ENCODE measurements at regions not wholly inside any gene's neighbourhood (a gene's known extent, or its start where the extent isn't known, plus 50 kb on each side); places are given as distances from the start of the nearest gene placed in this dataset.
"Not testable (repeated sequence)": the region's sequence is repeated elsewhere in the genome, so short reads cannot be mapped to it uniquely, and the experiment has no call there.

- DNase-seq (ENCODE audit: low read depth): no peak
Observed at GRCh38 chr10:80946957-80947726, 409.4 kb downstream of the SH2D4B start.

DNA sequence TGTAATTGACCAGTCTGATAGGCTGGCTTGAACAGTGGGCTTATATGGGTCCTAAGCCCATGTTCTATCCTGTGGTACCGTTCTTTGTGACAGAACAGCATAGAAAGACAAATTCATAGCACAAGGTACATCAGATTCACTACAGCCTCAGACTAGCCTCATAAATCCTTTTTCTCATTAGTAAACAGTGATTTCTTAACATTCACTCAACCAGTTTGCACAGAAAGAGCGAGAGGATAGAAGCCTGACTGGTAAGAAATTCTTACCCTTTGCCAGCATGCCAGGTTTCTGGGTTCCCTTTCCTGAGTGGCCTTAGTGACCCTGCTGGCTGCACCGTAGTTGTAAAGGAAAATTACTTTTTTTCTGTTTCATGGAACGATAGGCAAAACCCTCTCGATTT is 412.1 kb downstream of the SH2D4B start:
- DNase-seq (ENCODE audit: low read depth): no peak

- no peak for DNase-seq (ENCODE audit: low read depth)
Observed at GRCh38 chr10:80952436-80952835, 414.7 kb downstream of the SH2D4B start.

DNA sequence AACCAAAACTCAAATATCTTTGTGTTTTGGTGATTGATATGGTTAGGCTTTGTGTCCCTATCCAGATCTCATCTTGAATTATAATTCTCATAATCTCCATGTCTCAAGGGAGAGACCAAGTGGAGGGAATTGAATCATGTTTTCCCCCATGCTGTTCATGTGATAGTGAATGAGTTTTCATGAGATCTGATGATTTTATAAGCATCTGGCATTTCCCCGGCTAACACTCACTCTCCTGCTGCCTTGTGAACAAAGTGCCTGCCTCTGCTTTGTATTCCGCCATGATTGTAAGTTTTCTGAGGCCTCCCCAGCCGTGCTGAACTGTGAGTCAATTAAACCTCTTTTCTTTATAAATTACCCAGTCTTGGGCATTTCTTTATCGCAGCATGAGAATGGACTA is 419.5 kb downstream of the SH2D4B start:
- DNase-seq (ENCODE audit: low read depth): no peak

GRCh38 chr10:80964179-80964578 is 426.5 kb downstream of the SH2D4B start:
- no peak for DNase-seq (ENCODE audit: low read depth)

- no peak for DNase-seq (ENCODE audit: low read depth)
Observed at GRCh38 chr10:80964955-80965614, 427.4 kb downstream of the SH2D4B start.

- DNase-seq (ENCODE audit: low read depth): no peak
Observed at GRCh38 chr10:80966326-80966986, 428.8 kb downstream of the SH2D4B start.

DNA sequence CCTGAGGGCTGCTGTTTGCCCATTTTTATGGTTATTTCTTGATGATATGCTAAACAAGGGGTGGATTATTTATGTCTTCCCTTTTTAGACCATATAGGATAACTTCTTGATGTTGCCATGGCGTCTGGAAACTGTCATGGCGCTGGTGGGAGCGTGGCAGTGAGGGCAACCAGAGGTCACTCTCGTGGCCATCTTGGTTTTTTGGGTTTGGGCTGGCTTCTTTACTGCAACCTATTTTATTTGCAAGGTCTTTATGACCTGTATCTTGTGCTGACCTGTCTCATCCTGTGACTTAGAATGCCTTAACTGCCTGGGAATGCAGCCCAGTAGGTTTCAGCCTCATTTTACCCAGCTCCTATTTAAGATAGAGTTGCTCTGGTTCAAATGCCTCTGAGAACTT is 429.7 kb downstream of the SH2D4B start:
- not testable (repeated sequence) for DNase-seq (ENCODE audit: low read depth)

DNA sequence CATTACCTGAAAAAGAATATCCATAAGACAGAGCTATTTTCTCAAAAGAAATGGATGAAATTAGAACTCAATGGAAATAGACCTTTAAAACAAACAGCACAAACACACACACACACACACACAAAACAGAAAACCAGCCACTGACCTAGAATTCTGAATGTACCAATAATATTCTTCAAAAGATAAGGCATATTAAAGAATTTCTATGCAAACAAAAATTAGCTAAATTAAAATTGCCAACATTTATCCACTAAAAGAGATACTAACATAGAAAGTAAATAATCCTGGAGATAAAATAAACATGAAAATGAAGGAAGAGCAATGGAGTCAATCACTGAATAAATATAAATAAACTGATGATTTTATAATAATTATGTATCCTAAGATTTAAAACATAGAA is 431.2 kb downstream of the SH2D4B start:
- DNase-seq (ENCODE audit: low read depth): no peak

DNA sequence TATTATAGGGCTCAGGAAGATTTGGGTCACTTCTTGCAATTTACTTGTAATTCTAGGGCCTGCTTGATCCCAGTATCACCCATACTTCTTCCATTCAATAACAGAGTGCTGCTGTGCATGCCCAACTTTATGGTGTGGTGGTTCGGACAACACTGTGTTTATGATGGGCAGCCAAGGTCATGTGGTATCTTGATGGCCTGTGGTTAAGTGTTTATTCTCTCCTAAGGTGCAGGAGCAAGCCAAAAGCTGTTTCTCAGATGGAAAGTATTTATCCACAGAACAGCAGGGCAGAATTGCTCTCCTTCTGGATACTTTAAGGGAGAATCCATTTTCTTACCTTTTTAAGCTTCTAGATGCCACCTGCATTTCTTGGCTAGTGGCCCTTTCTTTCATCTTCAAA is 433.8 kb downstream of the SH2D4B start:
- DNase-seq (ENCODE audit: low read depth): no peak

DNA sequence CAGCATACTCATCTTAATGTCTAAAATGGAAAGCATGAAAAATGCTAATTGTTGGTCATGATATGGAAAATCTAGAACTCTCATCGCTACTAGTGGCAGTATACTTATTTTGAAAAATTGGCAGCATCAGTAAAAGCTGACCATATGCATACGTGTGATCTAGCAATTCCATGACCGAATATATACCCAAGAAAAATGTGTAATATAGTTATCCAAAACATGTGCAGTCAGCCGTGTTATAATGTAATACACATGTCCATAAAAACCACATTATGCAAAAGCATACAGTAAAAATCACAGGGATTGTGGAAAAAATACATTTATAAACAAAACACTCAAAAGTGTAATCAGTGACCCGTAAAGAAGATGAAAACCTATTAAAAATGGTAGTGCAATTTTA is 439.0 kb downstream of the SH2D4B start:
- no peak for DNase-seq (ENCODE audit: low read depth)

- DNase-seq (ENCODE audit: low read depth): no peak
Observed at GRCh38 chr10:80985102-80985501, 447.4 kb downstream of the SH2D4B start.

GRCh38 chr10:80986596-80986995 is 448.9 kb downstream of the SH2D4B start:
- DNase-seq (ENCODE audit: low read depth): no peak

GRCh38 chr10:80988755-80989154 is 451.1 kb downstream of the SH2D4B start:
- no peak for DNase-seq (ENCODE audit: low read depth)

DNA sequence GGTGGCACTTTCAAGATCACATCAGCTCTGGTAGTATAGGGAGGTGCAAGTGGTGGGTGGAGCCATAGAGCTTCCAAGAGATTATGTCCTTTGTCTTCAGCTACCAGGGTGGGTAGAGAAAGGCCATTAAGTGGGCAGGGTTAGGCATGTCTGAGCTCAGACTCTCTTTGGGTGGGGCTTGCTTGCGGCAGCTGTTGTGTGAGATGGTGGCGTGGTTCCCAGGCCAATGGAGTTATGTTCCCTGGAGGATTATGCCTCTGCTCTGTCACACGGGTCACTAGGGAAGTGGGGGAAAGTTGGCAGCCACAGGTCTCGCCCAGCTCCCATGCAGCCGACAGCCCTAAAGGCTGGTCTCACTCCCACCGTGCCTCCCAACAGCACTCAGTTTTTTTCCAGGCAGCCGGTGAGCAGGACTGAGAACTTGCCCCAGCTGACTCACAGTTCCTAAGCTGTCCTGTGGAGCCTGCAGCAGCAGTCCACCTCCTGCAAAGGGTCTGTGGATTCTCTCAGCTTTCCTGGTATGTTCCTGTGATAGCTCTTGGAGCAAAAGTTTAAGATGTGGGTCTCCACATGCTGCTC is 459.0 kb downstream of the SH2D4B start:
- DNase-seq (ENCODE audit: low read depth): peak; percentile 6

- no peak for DNase-seq (ENCODE audit: low read depth)
Observed at GRCh38 chr10:81000781-81001180, 463.1 kb downstream of the SH2D4B start.

DNA sequence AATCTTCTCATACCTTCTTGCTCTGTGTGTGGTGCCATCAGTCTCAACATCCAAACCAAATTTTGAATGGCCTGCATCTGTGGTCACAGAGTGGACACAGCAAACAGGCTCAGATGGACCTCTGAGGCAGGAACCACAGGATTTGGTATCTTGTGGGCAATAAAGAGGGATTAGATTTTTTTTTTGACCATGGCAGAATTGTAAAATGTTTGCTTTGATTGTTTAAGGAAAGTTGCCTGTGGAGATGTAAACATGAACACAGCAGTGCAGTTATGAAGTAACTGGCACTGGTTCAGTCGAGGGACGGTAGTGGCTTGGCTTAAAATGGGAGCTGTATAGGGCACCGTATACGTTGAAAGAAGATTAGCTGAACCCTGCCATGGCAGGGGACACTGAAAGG is 464.7 kb downstream of the SH2D4B start:
- DNase-seq (ENCODE audit: low read depth): no peak

- DNase-seq (ENCODE audit: low read depth): no peak
Observed at GRCh38 chr10:81007872-81008271, 470.2 kb downstream of the SH2D4B start.

- DNase-seq (ENCODE audit: low read depth): no peak
Observed at GRCh38 chr10:81008726-81009125, 471.0 kb downstream of the SH2D4B start.

- no peak for DNase-seq (ENCODE audit: low read depth)
Observed at GRCh38 chr10:81009296-81009695, 471.6 kb downstream of the SH2D4B start.

GRCh38 chr10:81013771-81014170 is 476.1 kb downstream of the SH2D4B start:
- DNase-seq (ENCODE audit: low read depth): no peak
